Mesodermal cell (in vitro differentiated cells): ENCODE measurements at regions not wholly inside any gene's neighbourhood (a gene's known extent, or its start where the extent isn't known, plus 50 kb on each side); places are given as distances from the start of the nearest gene placed in this dataset.
A peak's percentile ranks its signal among the peaks of the same experiment; 100 is the strongest.

Source experiments
- H3K27ac ChIP-seq: 2 replicates; pipeline ENCODE4 v1.7.0; 2013; ENCODE audit warnings: mild to moderate bottlenecking, low read depth, low read length, moderate library complexity; ENCODE audit not compliant: severe bottlenecking
- H3K36me3 ChIP-seq: 2 replicates; pipeline ENCODE4 v1.7.1; 2013; ENCODE audit warnings: mild to moderate bottlenecking, low read length, moderate library complexity; ENCODE audit not compliant: control insufficient read depth, insufficient read depth
- H3K4me1 ChIP-seq: one replicate; pipeline ENCODE4 v1.7.1; 2013; ENCODE audit warnings: mild to moderate bottlenecking, low read length; ENCODE audit not compliant: insufficient read depth, control insufficient read depth, poor library complexity, severe bottlenecking
- H3K4me3 ChIP-seq: 2 replicates; pipeline ENCODE4 v1.7.0; 2013; ENCODE audit warnings: low read length, control low read depth, mild to moderate bottlenecking; ENCODE audit not compliant: insufficient read depth, poor library complexity, severe bottlenecking; ENCODE audit errors: extremely low read depth
- H3K9me3 ChIP-seq: 2 replicates; pipeline ENCODE4 v1.7.1; 2013; ENCODE audit warnings: mild to moderate bottlenecking, low read length, moderate library complexity; ENCODE audit not compliant: control insufficient read depth
- WGBS, 2 experiments: methylation state at CpG; one replicate each; pipeline ENCODE4 v1.1.5; 2013; ENCODE audit warnings: missing lambda C conversion rate in 2 of 2; ENCODE audit not compliant: insufficient coverage in 2 of 2; 5-methylcytosine and 5-hydroxymethylcytosine counted together

- no CpG with 5 or more reads among the region's 1 CpG for WGBS, 2 experiments
- no peaks in the 10 kb centered on the region for H3K36me3 ChIP-seq
- H3K4me1 ChIP-seq: no peaks in the 10 kb centered on the region
- no peak overlapping the region for H3K27ac ChIP-seq
- H3K4me3 ChIP-seq: no peak overlapping the region
- H3K9me3 ChIP-seq: peaks cover 3% of the 10 kb centered on the region
Measured at GRCh38 chr3:177764377-177764912, 567.2 kb upstream of the TBL1XR1 start.

- no peak overlapping the region for H3K27ac ChIP-seq
- no peaks in the 10 kb centered on the region for H3K36me3 ChIP-seq
- H3K9me3 ChIP-seq: peaks cover 3% of the 10 kb centered on the region
- no CpG with 5 or more reads among the region's 3 CpGs for WGBS, 2 experiments
- no peaks in the 10 kb centered on the region for H3K4me1 ChIP-seq
- no peak overlapping the region for H3K4me3 ChIP-seq
Measured at GRCh38 chr3:177764933-177765332, 567.7 kb upstream of the TBL1XR1 start.

- no peaks in the 10 kb centered on the region for H3K36me3 ChIP-seq
- WGBS, 2 experiments: 80% methylated on average over 1 of the region's 2 CpGs
- no peak overlapping the region for H3K4me3 ChIP-seq
- peaks cover 3% of the 10 kb centered on the region for H3K9me3 ChIP-seq
- H3K4me1 ChIP-seq: no peaks in the 10 kb centered on the region
- no peak overlapping the region for H3K27ac ChIP-seq
Measured at GRCh38 chr3:177770383-177771230, 573.3 kb upstream of the TBL1XR1 start.

- 100% methylated on average over 1 of the region's 2 CpGs; no CpG with 5 or more reads in 1 of the 2 experiments for WGBS, 2 experiments
- Histone ChIP-seq H3K9me3 (peaks cover 3% of the 10 kb centered on the region), H3K4me3 (no peak overlapping the region), H3K36me3 (no peaks in the 10 kb centered on the region), H3K27ac (no peak overlapping the region), H3K4me1 (peaks cover under 1% of the 10 kb centered on the region)
Measured at GRCh38 chr3:177771780-177772179, 574.5 kb upstream of the TBL1XR1 start.

GRCh38 chr3:177772908-177773557 lies 575.8 kb upstream of the TBL1XR1 start:
- Histone ChIP-seq H3K27ac (no peak overlapping the region), H3K36me3 (no peaks in the 10 kb centered on the region), H3K4me1 (peaks cover 7% of the 10 kb centered on the region), H3K9me3 (peaks cover 3% of the 10 kb centered on the region), H3K4me3 (no peak overlapping the region)
- WGBS, 2 experiments: 80 to 92% methylated on average over 1 to 2 of the region's 3 CpGs

- H3K36me3 ChIP-seq: no peaks in the 10 kb centered on the region
- no peaks in the 10 kb centered on the region for H3K9me3 ChIP-seq
- H3K4me3 ChIP-seq: no peak overlapping the region
- peaks cover 7% of the 10 kb centered on the region for H3K4me1 ChIP-seq
- no CpG with 5 or more reads among the region's 1 CpG for WGBS, 2 experiments
- no peak overlapping the region for H3K27ac ChIP-seq
Measured at GRCh38 chr3:177773717-177774116, 576.4 kb upstream of the TBL1XR1 start.

- no peaks in the 10 kb centered on the region for H3K9me3 ChIP-seq
- peaks cover 7% of the 10 kb centered on the region for H3K4me1 ChIP-seq
- H3K27ac ChIP-seq: peak overlapping the region; percentile 5
- WGBS, 2 experiments: 75 to 89% methylated on average over 2 to 4 of the region's 6 CpGs
- H3K36me3 ChIP-seq: no peaks in the 10 kb centered on the region
- no peak overlapping the region for H3K4me3 ChIP-seq
Measured at GRCh38 chr3:177776661-177777101, 579.4 kb upstream of the TBL1XR1 start.

- no peaks in the 10 kb centered on the region for H3K9me3 ChIP-seq
- WGBS, 2 experiments: 69 to 100% methylated on average over 1 of the region's 1 CpG
- H3K4me1 ChIP-seq: peaks cover 7% of the 10 kb centered on the region
- H3K27ac ChIP-seq: no peak overlapping the region
- H3K4me3 ChIP-seq: no peak overlapping the region
- H3K36me3 ChIP-seq: no peaks in the 10 kb centered on the region
Measured at GRCh38 chr3:177777699-177778098, 580.4 kb upstream of the TBL1XR1 start.

- H3K4me3 ChIP-seq: no peak overlapping the region
- WGBS, 2 experiments: no CpG with 5 or more reads among the region's 1 CpG
- no peaks in the 10 kb centered on the region for H3K9me3 ChIP-seq
- no peaks in the 10 kb centered on the region for H3K36me3 ChIP-seq
- no peak overlapping the region for H3K27ac ChIP-seq
- peaks cover 7% of the 10 kb centered on the region for H3K4me1 ChIP-seq
Measured at GRCh38 chr3:177778633-177779032, 581.4 kb upstream of the TBL1XR1 start.

GRCh38 chr3:177781686-177782161 lies 584.4 kb upstream of the TBL1XR1 start:
- no peaks in the 10 kb centered on the region for H3K36me3 ChIP-seq
- no peak overlapping the region for H3K4me3 ChIP-seq
- 67 to 83% methylated on average over 1 of the region's 3 CpGs for WGBS, 2 experiments
- H3K4me1 ChIP-seq: peaks cover 7% of the 10 kb centered on the region
- H3K27ac ChIP-seq: peak overlapping the region; percentile 47
- H3K9me3 ChIP-seq: no peaks in the 10 kb centered on the region
